ENCODE measurements at regions not wholly inside any gene's neighbourhood (a gene's known extent, or its start where the extent isn't known, plus 50 kb on each side); places are given as distances from the start of the nearest gene placed in this dataset.

DNA sequence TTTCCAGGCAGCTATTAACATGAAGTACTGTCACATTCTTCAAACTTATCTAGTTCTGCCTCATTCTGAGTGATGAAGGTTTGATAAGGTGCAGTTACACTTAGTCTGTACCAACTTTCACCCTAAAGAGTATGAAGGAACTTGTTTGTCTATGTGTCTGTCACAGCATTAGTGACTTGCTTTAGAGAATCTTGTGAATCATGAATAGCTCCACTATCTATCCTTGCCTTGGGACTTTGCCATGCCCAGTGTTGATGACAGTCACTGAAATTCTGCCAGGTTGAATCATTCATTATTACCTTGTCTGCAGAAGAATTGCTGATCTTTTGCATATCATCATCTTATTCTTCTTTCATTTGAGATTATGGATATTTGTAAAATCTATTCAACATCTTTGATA, 50.9 kb upstream of the A1CF start:
- Histone ChIP-seq H3K9me3 (ENCODE audit: control insufficient read depth, low read length) (no peaks in the 10 kb centered on the region), H3K4me3 (ENCODE audit: insufficient read depth, low read depth, low read length) (no peak overlapping the region), H3K36me3 (ENCODE audit: control insufficient read depth, insufficient read depth, low read length) (no peaks in the 10 kb centered on the region), H3K27me3 (ENCODE audit: control insufficient read depth, insufficient read depth, low read length, poor library complexity, severe bottlenecking) (no peaks in the 10 kb centered on the region), H3K27ac (ENCODE audit: insufficient read depth, low read depth, low read length, poor library complexity, severe bottlenecking) (no peak overlapping the region), H3K4me1 (ENCODE audit: control insufficient read depth, insufficient read depth, low read length) (no peaks in the 10 kb centered on the region)

DNA sequence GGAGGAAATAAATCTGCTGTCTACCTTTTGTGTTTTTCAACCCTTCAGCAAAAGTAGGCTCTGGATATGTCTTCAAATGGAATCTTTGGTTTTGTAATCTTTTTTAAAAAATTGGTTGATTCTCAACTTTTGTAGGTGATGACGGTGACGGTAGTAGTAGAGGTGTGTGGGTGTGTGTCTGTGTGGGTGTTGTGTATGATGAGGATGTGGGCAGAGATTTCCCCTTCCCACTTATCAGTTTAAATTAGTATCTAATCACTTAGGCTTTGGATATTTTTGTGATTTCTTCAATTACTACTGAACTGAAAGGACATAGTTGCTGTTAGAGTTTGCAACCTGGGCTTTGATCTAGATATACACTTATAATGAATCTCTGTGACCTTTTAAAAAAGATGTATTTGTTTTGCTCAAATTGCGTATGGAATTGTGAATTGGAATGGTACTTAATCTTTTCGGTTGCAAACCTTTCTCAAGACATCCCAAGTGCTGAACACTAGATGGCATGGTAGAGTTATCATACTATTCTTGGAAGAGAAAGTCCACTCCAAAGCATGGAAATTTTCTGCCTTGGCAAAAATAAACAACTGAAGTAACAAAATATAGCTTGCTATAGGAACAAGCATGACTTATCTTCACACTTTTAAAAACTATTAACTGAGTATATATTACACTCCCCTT, 51.9 kb upstream of the A1CF start:
- 49 to 57% methylated on average over 4 of the region's 4 CpGs for WGBS, 2 experiments
- Histone ChIP-seq H3K4me1 (ENCODE audit: control insufficient read depth, insufficient read depth, low read length) (no peaks in the 10 kb centered on the region), H3K9me3 (ENCODE audit: control insufficient read depth, low read length) (no peaks in the 10 kb centered on the region), H3K36me3 (ENCODE audit: control insufficient read depth, insufficient read depth, low read length) (no peaks in the 10 kb centered on the region), H3K4me3 (ENCODE audit: insufficient read depth, low read depth, low read length) (no peak overlapping the region), H3K27ac (ENCODE audit: insufficient read depth, low read depth, low read length, poor library complexity, severe bottlenecking) (no peak overlapping the region), H3K27me3 (ENCODE audit: control insufficient read depth, insufficient read depth, low read length, poor library complexity, severe bottlenecking) (no peaks in the 10 kb centered on the region)

DNA sequence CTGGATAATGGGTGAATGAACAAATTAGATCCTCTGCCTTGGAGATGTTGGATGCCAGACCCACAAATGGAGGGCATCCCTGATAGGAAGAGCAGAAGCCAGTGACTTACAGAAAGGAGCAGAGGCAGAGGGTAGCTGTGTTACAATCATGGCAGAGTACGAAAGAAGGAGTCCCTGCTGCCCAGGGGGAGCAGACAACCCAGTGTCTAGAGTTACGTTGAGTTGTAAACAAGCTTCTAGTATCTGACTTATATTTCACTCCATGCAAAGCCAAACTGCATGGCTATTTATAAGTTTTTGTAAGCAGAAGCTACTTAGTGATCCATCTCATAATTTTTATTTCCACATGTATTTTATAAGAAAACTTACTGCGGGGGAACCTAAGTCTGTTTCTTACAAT, 56.2 kb upstream of the A1CF start:
- Histone ChIP-seq H3K9me3 (ENCODE audit: control insufficient read depth, low read length) (no peaks in the 10 kb centered on the region), H3K27me3 (ENCODE audit: control insufficient read depth, insufficient read depth, low read length, poor library complexity, severe bottlenecking) (no peaks in the 10 kb centered on the region), H3K36me3 (ENCODE audit: control insufficient read depth, insufficient read depth, low read length) (no peaks in the 10 kb centered on the region), H3K4me1 (ENCODE audit: control insufficient read depth, insufficient read depth, low read length) (no peaks in the 10 kb centered on the region), H3K4me3 (ENCODE audit: insufficient read depth, low read depth, low read length) (no peak overlapping the region), H3K27ac (ENCODE audit: insufficient read depth, low read depth, low read length, poor library complexity, severe bottlenecking) (no peak overlapping the region)
- WGBS, 2 experiments: 92 to 94% methylated on average over 3 of the region's 3 CpGs

DNA sequence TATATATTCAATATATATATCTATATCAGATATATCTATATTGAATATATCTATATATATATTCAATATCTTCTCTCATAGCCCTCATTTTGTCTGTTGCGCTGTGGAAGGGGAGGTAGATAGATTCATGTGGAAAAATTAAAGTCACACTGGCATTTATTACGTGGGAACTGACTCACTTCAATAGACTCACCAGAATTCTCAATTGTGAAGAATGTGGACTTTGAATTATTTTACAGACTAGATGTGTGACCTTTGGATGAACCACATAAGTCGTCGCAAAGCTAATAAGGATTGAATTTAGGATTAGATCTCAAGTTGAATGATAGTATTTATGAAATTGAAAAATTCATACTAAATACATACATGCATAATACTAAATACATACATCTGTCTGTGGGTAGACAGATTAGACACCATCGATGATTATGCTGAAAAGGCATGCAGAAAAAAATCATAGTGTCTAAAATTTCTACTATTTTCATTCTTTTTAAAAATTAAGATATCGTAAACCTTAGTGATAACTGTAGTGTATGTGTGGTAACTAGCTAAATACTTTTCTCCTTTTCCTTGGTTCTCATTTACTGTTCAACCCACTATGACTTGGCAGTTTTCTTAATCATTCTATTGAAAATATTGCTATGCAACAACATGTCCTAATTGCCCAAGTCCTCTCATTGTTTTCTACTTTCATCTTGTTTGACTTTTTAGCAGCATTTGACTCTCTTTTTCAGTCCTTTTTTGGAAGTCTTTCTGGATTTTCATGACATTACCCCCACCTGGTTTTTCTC, 61.8 kb upstream of the A1CF start:
- no peaks in the 10 kb centered on the region for H3K9me3 ChIP-seq (ENCODE audit: control insufficient read depth, low read length)
- no peaks in the 10 kb centered on the region for H3K4me1 ChIP-seq (ENCODE audit: control insufficient read depth, insufficient read depth, low read length)
- H3K36me3 ChIP-seq (ENCODE audit: control insufficient read depth, insufficient read depth, low read length): no peaks in the 10 kb centered on the region
- WGBS, 2 experiments: 88 to 98% methylated on average over 1 to 5 of the region's 6 CpGs
- H3K4me3 ChIP-seq (ENCODE audit: insufficient read depth, low read depth, low read length): no peak overlapping the region
- no peaks in the 10 kb centered on the region for H3K27me3 ChIP-seq (ENCODE audit: control insufficient read depth, insufficient read depth, low read length, poor library complexity, severe bottlenecking)
- H3K27ac ChIP-seq (ENCODE audit: insufficient read depth, low read depth, low read length, poor library complexity, severe bottlenecking): no peak overlapping the region

DNA sequence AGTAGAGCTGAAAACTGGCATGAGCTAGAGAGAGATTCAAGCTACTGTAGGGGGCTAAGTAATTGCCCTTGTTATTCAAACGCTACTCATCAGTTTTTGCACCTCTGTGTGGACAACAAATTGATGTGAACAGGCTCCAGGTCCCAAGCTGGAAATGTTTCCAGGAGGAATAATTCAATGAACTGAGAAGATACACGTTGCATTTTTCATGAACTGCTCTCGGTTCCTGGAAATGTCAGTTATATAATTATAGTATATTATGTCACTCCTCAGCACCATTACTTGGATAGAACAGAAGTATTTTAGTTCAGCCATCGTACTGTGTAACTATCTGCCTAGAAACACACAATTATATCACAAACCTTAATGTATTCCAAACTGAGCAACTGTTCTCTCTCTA, 65.9 kb upstream of the A1CF start:
- Histone ChIP-seq H3K9me3 (ENCODE audit: control insufficient read depth, low read length) (no peaks in the 10 kb centered on the region), H3K4me3 (ENCODE audit: insufficient read depth, low read depth, low read length) (no peak overlapping the region), H3K27ac (ENCODE audit: insufficient read depth, low read depth, low read length, poor library complexity, severe bottlenecking) (no peak overlapping the region)

DNA sequence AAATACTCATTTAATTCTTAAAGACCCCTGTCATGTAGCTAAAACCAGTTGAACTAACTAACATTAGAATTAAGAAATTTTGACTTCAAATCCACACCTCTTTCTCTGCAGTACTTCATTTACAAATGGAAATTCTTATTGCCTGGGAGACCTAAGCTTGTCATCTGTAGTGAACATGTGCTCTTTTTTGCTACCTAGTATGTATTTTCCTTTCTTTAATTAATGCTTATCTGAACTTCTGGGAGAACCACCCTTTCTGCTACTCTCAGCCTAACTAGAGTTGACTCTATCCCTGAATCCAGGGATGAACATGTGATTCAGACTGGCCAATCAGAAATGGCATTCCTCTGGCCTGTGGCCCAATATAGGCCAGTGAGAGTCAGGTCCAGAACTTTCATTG, 75.9 kb upstream of the A1CF start:
- H3K4me3 ChIP-seq (ENCODE audit: insufficient read depth, low read depth, low read length): no peak overlapping the region
- H3K4me1 ChIP-seq (ENCODE audit: control insufficient read depth, insufficient read depth, low read length): no peaks in the 10 kb centered on the region
- no peaks in the 10 kb centered on the region for H3K36me3 ChIP-seq (ENCODE audit: control insufficient read depth, insufficient read depth, low read length)
- H3K27me3 ChIP-seq (ENCODE audit: control insufficient read depth, insufficient read depth, low read length, poor library complexity, severe bottlenecking): no peaks in the 10 kb centered on the region
- H3K27ac ChIP-seq (ENCODE audit: insufficient read depth, low read depth, low read length, poor library complexity, severe bottlenecking): no peak overlapping the region
- no peaks in the 10 kb centered on the region for H3K9me3 ChIP-seq (ENCODE audit: control insufficient read depth, low read length)

More for the DNA sequence above, 65.9 kb upstream of the A1CF start:
- H3K27me3 ChIP-seq (ENCODE audit: control insufficient read depth, insufficient read depth, low read length, poor library complexity, severe bottlenecking): no peaks in the 10 kb centered on the region
- 92% methylated on average over 2 to 4 of the region's 4 CpGs for WGBS, 2 experiments
- H3K36me3 ChIP-seq (ENCODE audit: control insufficient read depth, insufficient read depth, low read length): no peaks in the 10 kb centered on the region
- H3K4me1 ChIP-seq (ENCODE audit: control insufficient read depth, insufficient read depth, low read length): no peaks in the 10 kb centered on the region

DNA sequence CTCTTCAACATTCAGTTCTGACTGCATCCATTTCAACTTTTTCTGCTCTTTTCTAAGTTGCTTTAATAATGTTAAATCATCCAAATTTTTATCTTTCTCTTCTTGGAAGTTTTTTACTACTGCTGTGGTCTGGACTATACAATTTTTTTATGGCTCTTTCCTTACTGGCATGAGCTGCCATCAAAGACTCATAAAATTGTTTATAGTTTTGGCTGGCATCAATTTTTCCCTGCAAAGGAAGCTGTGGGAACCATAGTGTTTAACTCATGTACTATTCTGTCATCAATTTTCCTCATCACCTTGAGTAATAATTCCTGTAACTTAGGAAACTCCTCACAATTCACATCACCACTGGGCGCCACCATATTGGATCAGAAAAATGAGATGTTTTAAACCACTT, 77.6 kb upstream of the A1CF start:
- no peaks in the 10 kb centered on the region for H3K27me3 ChIP-seq (ENCODE audit: control insufficient read depth, insufficient read depth, low read length, poor library complexity, severe bottlenecking)
- H3K9me3 ChIP-seq (ENCODE audit: control insufficient read depth, low read length): no peaks in the 10 kb centered on the region
- H3K4me1 ChIP-seq (ENCODE audit: control insufficient read depth, insufficient read depth, low read length): no peaks in the 10 kb centered on the region
- no peak overlapping the region for H3K4me3 ChIP-seq (ENCODE audit: insufficient read depth, low read depth, low read length)
- H3K36me3 ChIP-seq (ENCODE audit: control insufficient read depth, insufficient read depth, low read length): no peaks in the 10 kb centered on the region
- 86 to 96% methylated on average over 1 of the region's 1 CpG for WGBS, 2 experiments
- H3K27ac ChIP-seq (ENCODE audit: insufficient read depth, low read depth, low read length, poor library complexity, severe bottlenecking): no peak overlapping the region

DNA sequence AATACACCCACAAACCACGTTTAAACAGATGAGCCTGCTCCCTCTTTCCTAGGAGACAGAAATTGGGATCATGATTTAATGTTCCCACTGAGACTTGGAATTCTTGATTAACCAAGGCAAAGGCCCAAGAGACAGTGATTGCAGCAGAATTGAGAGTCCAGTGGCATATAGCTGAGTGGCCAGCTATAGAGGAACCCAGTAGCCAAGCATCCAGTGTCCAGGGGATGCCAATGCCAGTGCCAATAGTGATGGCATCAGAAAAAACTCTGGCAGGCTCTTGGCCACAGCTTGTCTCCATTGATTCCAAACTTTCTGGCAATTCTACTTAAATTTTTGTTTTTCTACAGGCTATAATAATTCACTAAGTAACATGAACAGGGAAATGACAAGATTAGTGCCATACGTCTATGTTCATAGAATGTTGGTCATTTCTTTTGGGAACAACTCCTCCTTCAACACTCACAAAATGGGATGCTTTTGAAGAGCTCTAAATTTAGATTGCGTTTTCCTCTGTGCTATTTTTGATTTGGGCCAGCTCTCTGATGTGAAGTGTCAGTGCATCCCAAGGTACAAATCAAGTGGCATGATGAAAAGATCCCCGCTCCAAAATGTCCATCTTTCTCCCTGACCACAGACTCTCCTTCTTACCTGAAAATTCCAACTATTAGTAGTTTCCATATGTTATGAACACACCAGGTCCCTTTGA, 83.1 kb upstream of the A1CF start:
- WGBS, 2 experiments: 91 to 96% methylated on average over 4 of the region's 4 CpGs
- no peaks in the 10 kb centered on the region for H3K9me3 ChIP-seq (ENCODE audit: control insufficient read depth, low read length)
- H3K27me3 ChIP-seq (ENCODE audit: control insufficient read depth, insufficient read depth, low read length, poor library complexity, severe bottlenecking): no peaks in the 10 kb centered on the region

DNA sequence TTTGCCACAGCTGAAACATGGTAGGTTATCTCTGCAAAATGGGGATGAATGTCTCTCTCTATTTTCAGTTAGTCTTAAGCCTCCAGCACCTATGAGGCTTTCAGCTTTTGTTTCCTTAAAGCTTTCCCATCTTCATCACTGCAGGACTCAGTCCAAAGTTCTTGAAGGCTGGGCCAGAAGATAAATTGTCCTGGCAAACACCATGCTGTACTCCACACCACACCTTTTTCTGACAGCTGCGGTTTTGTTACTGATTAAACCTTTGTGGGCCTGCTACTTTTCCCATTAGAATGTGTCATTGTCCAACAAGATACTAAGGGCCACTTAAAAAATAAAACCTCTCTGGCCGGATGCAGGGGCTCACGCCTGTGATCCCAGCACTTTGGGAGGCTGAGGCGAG, 87.2 kb upstream of the A1CF start:
- no peaks in the 10 kb centered on the region for H3K4me1 ChIP-seq (ENCODE audit: control insufficient read depth, insufficient read depth, low read length)
- no peak overlapping the region for H3K4me3 ChIP-seq (ENCODE audit: insufficient read depth, low read depth, low read length)
- no peaks in the 10 kb centered on the region for H3K36me3 ChIP-seq (ENCODE audit: control insufficient read depth, insufficient read depth, low read length)
- no peak overlapping the region for H3K27ac ChIP-seq (ENCODE audit: insufficient read depth, low read depth, low read length, poor library complexity, severe bottlenecking)
- WGBS, 2 experiments: 91 to 98% methylated on average over 4 of the region's 4 CpGs
- no peaks in the 10 kb centered on the region for H3K9me3 ChIP-seq (ENCODE audit: control insufficient read depth, low read length)
- H3K27me3 ChIP-seq (ENCODE audit: control insufficient read depth, insufficient read depth, low read length, poor library complexity, severe bottlenecking): no peaks in the 10 kb centered on the region

More for the DNA sequence above, 83.1 kb upstream of the A1CF start:
- Histone ChIP-seq H3K36me3 (ENCODE audit: control insufficient read depth, insufficient read depth, low read length) (no peaks in the 10 kb centered on the region), H3K4me1 (ENCODE audit: control insufficient read depth, insufficient read depth, low read length) (no peaks in the 10 kb centered on the region), H3K27ac (ENCODE audit: insufficient read depth, low read depth, low read length, poor library complexity, severe bottlenecking) (no peak overlapping the region), H3K4me3 (ENCODE audit: insufficient read depth, low read depth, low read length) (no peak overlapping the region)

DNA sequence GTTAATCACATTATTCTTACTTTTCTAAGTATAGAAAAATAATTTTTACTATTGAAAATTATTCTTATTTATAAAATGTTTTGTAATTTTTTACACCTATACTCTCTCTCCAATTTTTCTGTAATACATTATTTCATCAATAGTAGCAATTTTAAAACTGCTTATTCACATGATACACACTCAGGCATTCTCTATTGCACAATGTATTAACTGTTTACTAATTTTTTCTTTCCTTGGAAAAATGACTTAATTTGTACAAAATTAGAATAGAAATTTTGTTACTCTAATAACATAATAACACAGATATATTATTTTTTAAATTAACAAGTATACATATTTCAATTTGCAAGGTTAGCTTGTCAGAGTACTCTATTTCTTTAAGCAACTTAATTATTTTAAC, 92.9 kb upstream of the PRKG1 start:
- Histone ChIP-seq H3K27me3 (ENCODE audit: control insufficient read depth, insufficient read depth, low read length, poor library complexity, severe bottlenecking) (no peaks in the 10 kb centered on the region), H3K9me3 (ENCODE audit: control insufficient read depth, low read length) (no peaks in the 10 kb centered on the region), H3K4me3 (ENCODE audit: insufficient read depth, low read depth, low read length) (no peak overlapping the region), H3K4me1 (ENCODE audit: control insufficient read depth, insufficient read depth, low read length) (no peaks in the 10 kb centered on the region), H3K27ac (ENCODE audit: insufficient read depth, low read depth, low read length, poor library complexity, severe bottlenecking) (no peak overlapping the region), H3K36me3 (ENCODE audit: control insufficient read depth, insufficient read depth, low read length) (no peaks in the 10 kb centered on the region)

Data from ectodermal cell (in vitro differentiated cells).